A549 (cell line): ENCODE measurements at regions not wholly inside any gene's neighbourhood (a gene's known extent, or its start where the extent isn't known, plus 50 kb on each side); places are given as distances from the start of the nearest gene placed in this dataset.

Experiments used
- ATAC-seq, 2 experiments: fragments of 200-7000 bp in 1 of 2; fragments of >200 bp in 1 of 2; cut with Nextera tagmentation in 1 of 2; cut with Tn5 transposase in 1 of 2; 3 replicates each; pipeline versions ENCODE4 v1.8.0 to v1.9.1; 2018 to 2020; ENCODE audit warnings: mild to moderate bottlenecking in 1 of 2, moderate library complexity in 1 of 2
- CTCF ChIA-PET: fragments of 300-600 bp; sonication (Branson Sonifier 250); formaldehyde crosslinking; extraction: SDS; loops from one replicate; lab custom pipeline; 2021; ENCODE audit warnings: antibody characterized with exemption, inconsistent platforms; lab: Yijun Ruan, JAX
- POLR2A ChIA-PET: fragments of 350-600 bp; formaldehyde crosslinking; extraction: SDS; loops from one replicate; lab custom pipeline; 2021; ENCODE audit warnings: antibody characterized with exemption, inconsistent platforms; lab: Yijun Ruan, JAX
- DNase-seq, 2 experiments: peaks; one replicate each; pipeline versions ENCODE4 v3.0.0 to v3.0.0-alpha.2; 2011 to 2016; ENCODE audit warnings: low read depth in 1 of 2, low spot score in 1 of 2
- FAIRE-seq: peaks from 2 replicates; lab custom pipeline; 2011; peaks lifted over from hg19 to GRCh38; lab: Jason Lieb, UNC
- H3K27ac ChIP-seq, 2 experiments: fragments of >200 bp; sonication (Bioruptor Twin); formaldehyde crosslinking; 3 replicates each; pipeline ENCODE4 v1.5.1; 2016 to 2017
- H3K4me1 ChIP-seq: fragments of >200 bp; sonication (Bioruptor Twin); formaldehyde crosslinking; 3 replicates; pipeline ENCODE4 v1.6.1; 2016
- H3K4me2 ChIP-seq: fragments of >200 bp; sonication (Bioruptor Twin); formaldehyde crosslinking; 3 replicates; pipeline ENCODE4 v1.6.1; 2016
- H3K4me3 ChIP-seq: fragments of >200 bp; sonication (Bioruptor Twin); formaldehyde crosslinking; 3 replicates; pipeline ENCODE4 v1.5.1; 2016
- H3K9me3 ChIP-seq: fragments of >200 bp; sonication (Bioruptor Twin); formaldehyde crosslinking; 3 replicates; pipeline ENCODE4 v1.6.1; 2016
- CEBPB ChIP-seq, 2 experiments: fragments of >200 bp in 1 of 2; sonication (Bioruptor Twin) in 1 of 2; formaldehyde crosslinking in 1 of 2; IDR thresholded peaks; 2 replicates each; pipeline ENCODE4 v1.6.1; 2012 to 2016
- CHD2 ChIP-seq: fragments of 150-350 bp; IDR thresholded peaks from 2 replicates; pipeline ENCODE4 v1.6.1; 2014; ENCODE audit warnings: low read length; ENCODE audit not compliant: partially characterized antibody
- CHD4 ChIP-seq: fragments of 200-600 bp; sonication (generic); IDR thresholded peaks from 2 replicates; pipeline ENCODE4 v1.6.1; 2016; ENCODE audit warnings: antibody characterized with exemption, mild to moderate bottlenecking, borderline replicate concordance
- E2F6 ChIP-seq: IDR thresholded peaks from 2 replicates; pipeline ENCODE4 v1.6.1; 2012; ENCODE audit warnings: low read depth, borderline replicate concordance
- EP300 ChIP-seq, 2 experiments: fragments of >200 bp; sonication (Bioruptor Twin); formaldehyde crosslinking; IDR thresholded peaks; 2 replicates in 1 of 2; 3 replicates in 1 of 2; pipeline ENCODE4 v1.6.1; 2016 to 2017
- FOSB ChIP-seq: fragments of 250-450 bp; sonication (Bioruptor Pico); IDR thresholded peaks from 2 replicates; pipeline ENCODE4 v1.5.0; 2020; ENCODE audit warnings: mild to moderate bottlenecking, moderate library complexity
- FOSL2 ChIP-seq, 2 experiments: fragments of 450-650 bp in 1 of 2; fragments of >200 bp in 1 of 2; sonication (Bioruptor Twin) in 1 of 2; formaldehyde crosslinking; IDR thresholded peaks; 2 replicates each; pipeline versions ENCODE4 v1.5.0 to v1.6.1; 2016 to 2020; ENCODE audit warnings: mild to moderate bottlenecking in 1 of 2, moderate library complexity in 1 of 2
- GATA3 ChIP-seq: IDR thresholded peaks from 2 replicates; pipeline ENCODE4 v1.6.1; 2012; ENCODE audit warnings: borderline replicate concordance
- HOXA7 ChIP-seq: fragments of 250-450 bp; sonication (Bioruptor Pico); IDR thresholded peaks from 2 replicates; pipeline ENCODE4 v1.5.0; 2020; ENCODE audit warnings: mild to moderate bottlenecking, moderate library complexity
- HOXB13 ChIP-seq: fragments of 250-450 bp; sonication (Bioruptor Pico); IDR thresholded peaks from 2 replicates; pipeline ENCODE4 v1.5.0; 2020; ENCODE audit warnings: low read depth, mild to moderate bottlenecking, moderate library complexity
- HOXB5 ChIP-seq: fragments of 250-450 bp; sonication (Bioruptor Pico); IDR thresholded peaks from 2 replicates; pipeline ENCODE4 v1.5.0; 2020; ENCODE audit warnings: mild to moderate bottlenecking, moderate library complexity
- KDM5A ChIP-seq: fragments of 200-600 bp; sonication (generic); IDR thresholded peaks from 2 replicates; pipeline ENCODE4 v1.6.1; 2016; ENCODE audit warnings: antibody characterized with exemption, mild to moderate bottlenecking
- MYC ChIP-seq: IDR thresholded peaks from 2 replicates; pipeline ENCODE4 v1.6.1; 2012; ENCODE audit warnings: mild to moderate bottlenecking, inconsistent platforms, low read length, improper control_type of control experiment, borderline replicate concordance
- NFE2L2 ChIP-seq: fragments of 150-350 bp; conservative IDR thresholded peaks from 2 replicates; pipeline ENCODE4 v1.6.1; 2014; ENCODE audit warnings: low read length
- NR3C1 ChIP-seq: fragments of >200 bp; sonication (Bioruptor Twin); formaldehyde crosslinking; IDR thresholded peaks from 3 replicates; pipeline ENCODE4 v1.6.1; 2017
- POLR2A ChIP-seq: IDR thresholded peaks from 2 replicates; pipeline ENCODE4 v1.6.1; 2012; ENCODE audit warnings: mild to moderate bottlenecking, low read length
- POLR2AphosphoS2 ChIP-seq: conservative IDR thresholded peaks from 2 replicates; pipeline ENCODE4 v1.6.1; 2012; ENCODE audit warnings: low read length, improper control_type of control experiment, inconsistent platforms
- RCOR1 ChIP-seq: fragments of 150-350 bp; IDR thresholded peaks from 2 replicates; pipeline ENCODE4 v1.6.1; 2014; ENCODE audit warnings: antibody characterized with exemption, low read length, low read depth
- RFX5 ChIP-seq: fragments of 450-650 bp; IDR thresholded peaks from 2 replicates; pipeline ENCODE4 v1.7.1; 2014; ENCODE audit warnings: antibody characterized with exemption, mild to moderate bottlenecking, moderate library complexity
- ZC3H11A ChIP-seq: fragments of 450-650 bp; IDR thresholded peaks from 2 replicates; pipeline ENCODE4 v1.6.1; 2014; ENCODE audit warnings: antibody characterized with exemption, mild to moderate bottlenecking
- WGBS: methylation state at CpG from one replicate; pipeline ENCODE4 v1.1.6; 2017; ENCODE audit errors: missing lambda C conversion rate; 5-methylcytosine and 5-hydroxymethylcytosine counted together
- TF ChIP-seq, protein P1 (sequence below): fragments of 150-350 bp; IDR thresholded peaks from 2 replicates; pipeline ENCODE4 v1.6.1; 2014; ENCODE audit warnings: low read depth, mild to moderate bottlenecking, low read length
- TF ChIP-seq, protein P2 (sequence below): fragments of >200 bp; sonication (Bioruptor Twin); formaldehyde crosslinking; IDR thresholded peaks from 3 replicates; pipeline ENCODE4 v1.5.1; 2016
- TF ChIP-seq, protein P3 (sequence below): fragments of >200 bp; sonication (Bioruptor Twin); formaldehyde crosslinking; IDR thresholded peaks from 3 replicates; pipeline ENCODE4 v1.6.1; 2016
- TF ChIP-seq, protein P4 (sequence below): IDR thresholded peaks from 2 replicates; pipeline ENCODE4 v1.6.1; 2012
- TF ChIP-seq, protein P5 (sequence below): fragments of 250-450 bp; sonication (Bioruptor Pico); IDR thresholded peaks from 2 replicates; pipeline ENCODE4 v1.5.0; 2020; ENCODE audit warnings: low read depth, mild to moderate bottlenecking, moderate library complexity

DNA sequence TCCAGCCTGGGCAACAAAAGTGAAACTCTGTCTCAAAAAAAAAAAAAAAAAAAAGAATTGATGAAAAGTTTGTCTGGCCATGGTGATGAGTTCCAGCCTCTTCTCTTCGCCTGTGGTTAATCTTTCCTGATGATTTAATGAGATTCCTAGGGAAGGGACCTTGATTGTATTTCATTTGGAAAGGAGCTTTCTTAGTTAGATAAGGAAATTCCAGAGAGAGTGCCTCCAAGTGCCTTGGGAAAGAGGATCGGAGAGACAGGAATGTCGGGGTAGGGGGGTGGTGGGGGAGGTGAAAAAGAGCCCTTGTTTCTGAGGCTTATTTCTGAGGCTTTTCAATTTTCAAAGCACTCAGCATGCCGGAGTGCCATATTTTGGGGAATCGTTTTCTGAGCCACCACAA lies 93.2 kb upstream of the SIAH1 start:
- no peak for DNase-seq
- Histone ChIP-seq H3K4me1 (peaks cover 16% of the 10 kb centered on the region; the same call in 2 of the 3 replicates), H3K9me3 (no peaks in the 10 kb centered on the region; the same call in 2 of the 3 replicates), H3K4me2 (peak overlapping the region; percentile 64), H3K4me3 (no peak overlapping the region), H3K27ac (peak overlapping the region; percentile 48 to 63; a peak in 4 of 6 replicates)
- ChIA-PET CTCF (interaction anchor here (0.6 to 0.7 kb wide), 2 partner anchors 38 to 1290 kb away, joined by 3 to 4 read pairs; no protein-coding TSS in a partner anchor), POLR2A (no interaction called here)
- WGBS: 42% methylated on average over 5 of the region's 5 CpGs
- TF ChIP-seq GATA3 (no peak), E2F6 (no peak), HOXA7 (CRISPR knock-in tag) (no peak), POLR2A (no peak), ZC3H11A (no peak), MYC (no peak)
- TF ChIP-seq, protein P1, sequence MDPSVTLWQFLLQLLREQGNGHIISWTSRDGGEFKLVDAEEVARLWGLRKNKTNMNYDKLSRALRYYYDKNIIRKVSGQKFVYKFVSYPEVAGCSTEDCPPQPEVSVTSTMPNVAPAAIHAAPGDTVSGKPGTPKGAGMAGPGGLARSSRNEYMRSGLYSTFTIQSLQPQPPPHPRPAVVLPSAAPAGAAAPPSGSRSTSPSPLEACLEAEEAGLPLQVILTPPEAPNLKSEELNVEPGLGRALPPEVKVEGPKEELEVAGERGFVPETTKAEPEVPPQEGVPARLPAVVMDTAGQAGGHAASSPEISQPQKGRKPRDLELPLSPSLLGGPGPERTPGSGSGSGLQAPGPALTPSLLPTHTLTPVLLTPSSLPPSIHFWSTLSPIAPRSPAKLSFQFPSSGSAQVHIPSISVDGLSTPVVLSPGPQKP: no peak
- no peak for ATAC-seq
- no peak for FAIRE-seq

GRCh38 chr16:48471435-48471834 lies 86.2 kb upstream of the SIAH1 start:
- 84% methylated on average over 5 of the region's 5 CpGs for WGBS
- peak in 1 of 2 experiments; percentile 45; a peak in 3 of 6 replicates for ATAC-seq
- Histone ChIP-seq H3K27ac (no peak overlapping the region), H3K4me1 (no peaks in the 10 kb centered on the region), H3K4me2 (no peak overlapping the region), H3K9me3 (peaks cover 8% of the 10 kb centered on the region; the same call in 1 of the 3 replicates)
- POLR2A ChIA-PET: no interaction called here
- FAIRE-seq: no peak
- no peak for TF ChIP-seq NFE2L2
- TF ChIP-seq, protein P2, sequence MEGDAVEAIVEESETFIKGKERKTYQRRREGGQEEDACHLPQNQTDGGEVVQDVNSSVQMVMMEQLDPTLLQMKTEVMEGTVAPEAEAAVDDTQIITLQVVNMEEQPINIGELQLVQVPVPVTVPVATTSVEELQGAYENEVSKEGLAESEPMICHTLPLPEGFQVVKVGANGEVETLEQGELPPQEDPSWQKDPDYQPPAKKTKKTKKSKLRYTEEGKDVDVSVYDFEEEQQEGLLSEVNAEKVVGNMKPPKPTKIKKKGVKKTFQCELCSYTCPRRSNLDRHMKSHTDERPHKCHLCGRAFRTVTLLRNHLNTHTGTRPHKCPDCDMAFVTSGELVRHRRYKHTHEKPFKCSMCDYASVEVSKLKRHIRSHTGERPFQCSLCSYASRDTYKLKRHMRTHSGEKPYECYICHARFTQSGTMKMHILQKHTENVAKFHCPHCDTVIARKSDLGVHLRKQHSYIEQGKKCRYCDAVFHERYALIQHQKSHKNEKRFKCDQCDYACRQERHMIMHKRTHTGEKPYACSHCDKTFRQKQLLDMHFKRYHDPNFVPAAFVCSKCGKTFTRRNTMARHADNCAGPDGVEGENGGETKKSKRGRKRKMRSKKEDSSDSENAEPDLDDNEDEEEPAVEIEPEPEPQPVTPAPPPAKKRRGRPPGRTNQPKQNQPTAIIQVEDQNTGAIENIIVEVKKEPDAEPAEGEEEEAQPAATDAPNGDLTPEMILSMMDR: no peak
- TF ChIP-seq, protein P3, sequence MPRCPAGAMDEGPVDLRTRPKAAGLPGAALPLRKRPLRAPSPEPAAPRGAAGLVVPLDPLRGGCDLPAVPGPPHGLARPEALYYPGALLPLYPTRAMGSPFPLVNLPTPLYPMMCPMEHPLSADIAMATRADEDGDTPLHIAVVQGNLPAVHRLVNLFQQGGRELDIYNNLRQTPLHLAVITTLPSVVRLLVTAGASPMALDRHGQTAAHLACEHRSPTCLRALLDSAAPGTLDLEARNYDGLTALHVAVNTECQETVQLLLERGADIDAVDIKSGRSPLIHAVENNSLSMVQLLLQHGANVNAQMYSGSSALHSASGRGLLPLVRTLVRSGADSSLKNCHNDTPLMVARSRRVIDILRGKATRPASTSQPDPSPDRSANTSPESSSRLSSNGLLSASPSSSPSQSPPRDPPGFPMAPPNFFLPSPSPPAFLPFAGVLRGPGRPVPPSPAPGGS: no peak
- TF ChIP-seq HOXB13 (CRISPR knock-in tag): no peak
- no peak for TF ChIP-seq RFX5
- TF ChIP-seq, all 56 proteins: peak for 0
- DNase-seq: no peak
- CTCF ChIA-PET: interaction anchor here (0.7 to 1.2 kb wide), 2 partner anchors 9 to 54 kb away, joined by 3 read pairs; no protein-coding TSS in a partner anchor
- no peak overlapping the region for H3K4me3 ChIP-seq

GRCh38 chr16:48462106-48462740 lies 77.0 kb upstream of the SIAH1 start:
- Histone ChIP-seq H3K4me2 (peak overlapping the region; percentile 35; the same call in 2 of the 3 replicates), H3K27ac (peak overlapping the region; percentile 25 to 47; a peak in 2 of 6 replicates), H3K4me1 (peaks cover 25% of the 10 kb centered on the region), H3K9me3 (peaks cover 7% of the 10 kb centered on the region; the same call in 1 of the 3 replicates), H3K4me3 (no peak overlapping the region)
- FAIRE-seq: no peak
- ATAC-seq: peak; percentile 91 to 96
- DNase-seq: peak; percentile 25 to 77
- ChIA-PET POLR2A (interaction anchor here (1.7 kb wide), 1 partner anchor 77 kb away, joined by 6 read pairs; the partner anchor contains the start of gene SIAH1), CTCF (interaction anchor here (1.3 kb wide), 1 partner anchor 9 kb away, joined by 3 read pairs; no protein-coding TSS in a partner anchor)
- 13% methylated on average over 11 of the region's 11 CpGs for WGBS
- TF ChIP-seq RCOR1: no peak
- TF ChIP-seq CHD4: no peak
- TF ChIP-seq, protein P4, sequence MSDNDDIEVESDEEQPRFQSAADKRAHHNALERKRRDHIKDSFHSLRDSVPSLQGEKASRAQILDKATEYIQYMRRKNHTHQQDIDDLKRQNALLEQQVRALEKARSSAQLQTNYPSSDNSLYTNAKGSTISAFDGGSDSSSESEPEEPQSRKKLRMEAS: peak; percentile 35; the same call in 1 of the 2 replicates
- TF ChIP-seq CEBPB (IDR thresholded peaks at IDR 0.05): no peak
- TF ChIP-seq, protein P5, sequence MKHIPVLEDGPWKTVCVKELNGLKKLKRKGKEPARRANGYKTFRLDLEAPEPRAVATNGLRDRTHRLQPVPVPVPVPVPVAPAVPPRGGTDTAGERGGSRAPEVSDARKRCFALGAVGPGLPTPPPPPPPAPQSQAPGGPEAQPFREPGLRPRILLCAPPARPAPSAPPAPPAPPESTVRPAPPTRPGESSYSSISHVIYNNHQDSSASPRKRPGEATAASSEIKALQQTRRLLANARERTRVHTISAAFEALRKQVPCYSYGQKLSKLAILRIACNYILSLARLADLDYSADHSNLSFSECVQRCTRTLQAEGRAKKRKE: no peak
- no peak for TF ChIP-seq NR3C1
- TF ChIP-seq FOSL2 (IDR thresholded peaks at IDR 0.05): 0 out of 2 replicates have a peak, but pooled peaks have one; percentile 26
- TF ChIP-seq FOSL2 (CRISPR knock-in tag; IDR thresholded peaks at IDR 0.05): peak; percentile 62
- no peak for TF ChIP-seq HOXB5 (CRISPR knock-in tag)
- no peak for TF ChIP-seq POLR2AphosphoS2
- no peak for TF ChIP-seq FOSB
- TF ChIP-seq KDM5A: no peak
- TF ChIP-seq HOXA7 (CRISPR knock-in tag): no peak
- no peak for TF ChIP-seq ZC3H11A
- TF ChIP-seq, protein P1: no peak
- TF ChIP-seq EP300 (IDR thresholded peaks at IDR 0.05): no peak; a peak in 1 of 5 replicates
- TF ChIP-seq CHD2: no peak
